Spleen (tissue), 7 donors: ENCODE measurements at regions not wholly inside any gene's neighbourhood (a gene's known extent, or its start where the extent isn't known, plus 50 kb on each side); places are given as distances from the start of the nearest gene placed in this dataset.

Experiments used
- CTCF ChIP-seq, 11 experiments: fragments of 200-600 bp in 7 of 11; fragments of 450-650 bp in 4 of 11; sonication (generic) in 4 of 11; IDR thresholded peaks in 8 of 11; conservative IDR thresholded peaks in 3 of 11; 1 replicate in 7 of 11; 2 replicates in 4 of 11; pipeline versions ENCODE4 v1.4.0 to v1.8.0; 2016 to 2021; ENCODE audit warnings: antibody characterized with exemption in 11 of 11, inconsistent platforms in 4 of 11, mild to moderate bottlenecking in 1 of 11
- POLR2A ChIP-seq, 3 donors: fragments of 450-650 bp; IDR thresholded peaks; one replicate each; pipeline ENCODE4 v1.5.1; 2017; ENCODE audit warnings: antibody characterized with exemption in 3 of 3, mild to moderate bottlenecking in 1 of 3
- POLR2AphosphoS5 ChIP-seq, 3 donors: sonication (generic); formaldehyde crosslinking; IDR thresholded peaks; one replicate each; pipeline ENCODE4 v1.5.1; 2017; ENCODE audit warnings: antibody characterized with exemption in 3 of 3
- donor health status: DM: no; HTN: no; CAD: no; lungs with moderate emphysema.
- donor health status: DM: no; HTN: no; CAD: no.
- donor health status: DM: no; HTN: no; CAD: no.

GRCh38 chr3:21901484-21901883, 150.5 kb upstream of the ZNF385D start:
- TF ChIP-seq CTCF (IDR thresholded peaks at IDR 0.05 in 8 of 11, conservative IDR thresholded peaks at IDR 0.05 in 3 of 11) (no peak), POLR2A (IDR thresholded peaks at IDR 0.05) (no peak), POLR2AphosphoS5 (IDR thresholded peaks at IDR 0.05) (no peak)
